ENCODE measurements at regions not wholly inside any gene's neighbourhood (a gene's known extent, or its start where the extent isn't known, plus 50 kb on each side); places are given as distances from the start of the nearest gene placed in this dataset.

DNA sequence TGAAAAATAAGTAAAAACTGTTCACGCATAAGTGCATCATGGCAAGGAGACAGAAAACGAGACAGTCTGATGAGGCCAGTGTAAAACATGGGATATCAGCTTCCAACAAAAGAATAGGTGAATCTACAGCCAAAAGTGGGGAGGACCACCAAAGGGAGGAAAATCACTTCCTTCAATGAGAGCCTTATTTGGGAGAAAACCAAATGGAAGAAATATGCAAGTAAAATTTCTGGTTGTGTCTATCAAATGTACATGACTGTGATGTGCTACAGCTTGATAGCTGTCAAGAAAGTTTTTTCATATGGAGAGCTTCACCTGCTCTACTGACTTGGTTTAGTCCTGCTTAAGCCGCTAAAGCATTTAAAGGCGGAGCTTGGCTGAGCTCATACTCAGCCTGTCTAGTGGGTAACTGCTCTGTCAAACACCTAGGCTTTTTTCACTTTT, 66.2 kb downstream of the MAGEA1 start (continued):
- TF ChIP-seq CBFA2T3 (IDR thresholded peaks at IDR 0.05) (0 out of 2 replicates have a peak, but pooled peaks have one; percentile 4), ATF7 (IDR thresholded peaks at IDR 0.05) (peak; percentile 99), ELF1 (tag; IDR thresholded peaks at IDR 0.05) (no peak), TRIM24 (IDR thresholded peaks at IDR 0.05) (peak in 1 of 2 experiments; percentile 48; a peak in 1 of 4 replicates), ARNT (IDR thresholded peaks at IDR 0.05) (no peak), ASH1L (IDR thresholded peaks at IDR 0.05; ENCODE audit: borderline replicate concordance, low read depth, partially characterized antibody) (peak; percentile 85), MAFF (IDR thresholded peaks at IDR 0.05; ENCODE audit: low read length) (peak; percentile 65), FOXK2 (conservative IDR thresholded peaks at IDR 0.05 in 1 of 2, IDR thresholded peaks at IDR 0.05 in 1 of 2; ENCODE audit: low read depth in 2 of 2) (peak in 1 of 2 experiments; percentile 99; a peak in 2 of 4 replicates), NRF1 (conservative IDR thresholded peaks at IDR 0.05 in 1 of 2, IDR thresholded peaks at IDR 0.05 in 1 of 2) (no peak), CTBP1 (IDR thresholded peaks at IDR 0.05; ENCODE audit: borderline replicate concordance) (peak; percentile 16; the same call in 1 of the 2 replicates), CBX3 (IDR thresholded peaks at IDR 0.05; ENCODE audit: borderline replicate concordance in 1 of 2, low read length in 2 of 2) (no peak), ETV5 (CRISPR knock-in tag; IDR thresholded peaks at IDR 0.05; ENCODE audit: low read depth) (no peak), MBD2 (IDR thresholded peaks at IDR 0.05; ENCODE audit: borderline replicate concordance, low read depth) (peak; percentile 85)
- TF ChIP-seq, protein P1, sequence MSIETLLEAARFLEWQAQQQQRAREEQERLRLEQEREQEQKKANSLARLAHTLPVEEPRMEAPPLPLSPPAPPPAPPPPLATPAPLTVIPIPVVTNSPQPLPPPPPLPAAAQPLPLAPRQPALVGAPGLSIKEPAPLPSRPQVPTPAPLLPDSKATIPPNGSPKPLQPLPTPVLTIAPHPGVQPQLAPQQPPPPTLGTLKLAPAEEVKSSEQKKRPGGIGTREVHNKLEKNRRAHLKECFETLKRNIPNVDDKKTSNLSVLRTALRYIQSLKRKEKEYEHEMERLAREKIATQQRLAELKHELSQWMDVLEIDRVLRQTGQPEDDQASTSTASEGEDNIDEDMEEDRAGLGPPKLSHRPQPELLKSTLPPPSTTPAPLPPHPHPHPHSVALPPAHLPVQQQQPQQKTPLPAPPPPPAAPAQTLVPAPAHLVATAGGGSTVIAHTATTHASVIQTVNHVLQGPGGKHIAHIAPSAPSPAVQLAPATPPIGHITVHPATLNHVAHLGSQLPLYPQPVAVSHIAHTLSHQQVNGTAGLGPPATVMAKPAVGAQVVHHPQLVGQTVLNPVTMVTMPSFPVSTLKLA (conservative IDR thresholded peaks at IDR 0.05): peak in 1 of 2 experiments; percentile 27; a peak in 1 of 4 replicates
- TF ChIP-seq, protein P2, sequence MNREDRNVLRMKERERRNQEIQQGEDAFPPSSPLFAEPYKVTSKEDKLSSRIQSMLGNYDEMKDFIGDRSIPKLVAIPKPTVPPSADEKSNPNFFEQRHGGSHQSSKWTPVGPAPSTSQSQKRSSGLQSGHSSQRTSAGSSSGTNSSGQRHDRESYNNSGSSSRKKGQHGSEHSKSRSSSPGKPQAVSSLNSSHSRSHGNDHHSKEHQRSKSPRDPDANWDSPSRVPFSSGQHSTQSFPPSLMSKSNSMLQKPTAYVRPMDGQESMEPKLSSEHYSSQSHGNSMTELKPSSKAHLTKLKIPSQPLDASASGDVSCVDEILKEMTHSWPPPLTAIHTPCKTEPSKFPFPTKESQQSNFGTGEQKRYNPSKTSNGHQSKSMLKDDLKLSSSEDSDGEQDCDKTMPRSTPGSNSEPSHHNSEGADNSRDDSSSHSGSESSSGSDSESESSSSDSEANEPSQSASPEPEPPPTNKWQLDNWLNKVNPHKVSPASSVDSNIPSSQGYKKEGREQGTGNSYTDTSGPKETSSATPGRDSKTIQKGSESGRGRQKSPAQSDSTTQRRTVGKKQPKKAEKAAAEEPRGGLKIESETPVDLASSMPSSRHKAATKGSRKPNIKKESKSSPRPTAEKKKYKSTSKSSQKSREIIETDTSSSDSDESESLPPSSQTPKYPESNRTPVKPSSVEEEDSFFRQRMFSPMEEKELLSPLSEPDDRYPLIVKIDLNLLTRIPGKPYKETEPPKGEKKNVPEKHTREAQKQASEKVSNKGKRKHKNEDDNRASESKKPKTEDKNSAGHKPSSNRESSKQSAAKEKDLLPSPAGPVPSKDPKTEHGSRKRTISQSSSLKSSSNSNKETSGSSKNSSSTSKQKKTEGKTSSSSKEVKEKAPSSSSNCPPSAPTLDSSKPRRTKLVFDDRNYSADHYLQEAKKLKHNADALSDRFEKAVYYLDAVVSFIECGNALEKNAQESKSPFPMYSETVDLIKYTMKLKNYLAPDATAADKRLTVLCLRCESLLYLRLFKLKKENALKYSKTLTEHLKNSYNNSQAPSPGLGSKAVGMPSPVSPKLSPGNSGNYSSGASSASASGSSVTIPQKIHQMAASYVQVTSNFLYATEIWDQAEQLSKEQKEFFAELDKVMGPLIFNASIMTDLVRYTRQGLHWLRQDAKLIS (CRISPR knock-in tag; IDR thresholded peaks at IDR 0.05): no peak
- TF ChIP-seq, protein P3, sequence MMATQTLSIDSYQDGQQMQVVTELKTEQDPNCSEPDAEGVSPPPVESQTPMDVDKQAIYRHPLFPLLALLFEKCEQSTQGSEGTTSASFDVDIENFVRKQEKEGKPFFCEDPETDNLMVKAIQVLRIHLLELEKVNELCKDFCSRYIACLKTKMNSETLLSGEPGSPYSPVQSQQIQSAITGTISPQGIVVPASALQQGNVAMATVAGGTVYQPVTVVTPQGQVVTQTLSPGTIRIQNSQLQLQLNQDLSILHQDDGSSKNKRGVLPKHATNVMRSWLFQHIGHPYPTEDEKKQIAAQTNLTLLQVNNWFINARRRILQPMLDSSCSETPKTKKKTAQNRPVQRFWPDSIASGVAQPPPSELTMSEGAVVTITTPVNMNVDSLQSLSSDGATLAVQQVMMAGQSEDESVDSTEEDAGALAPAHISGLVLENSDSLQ (IDR thresholded peaks at IDR 0.05): peak; percentile 24; the same call in 1 of the 2 replicates
- TF ChIP-seq, protein P4, sequence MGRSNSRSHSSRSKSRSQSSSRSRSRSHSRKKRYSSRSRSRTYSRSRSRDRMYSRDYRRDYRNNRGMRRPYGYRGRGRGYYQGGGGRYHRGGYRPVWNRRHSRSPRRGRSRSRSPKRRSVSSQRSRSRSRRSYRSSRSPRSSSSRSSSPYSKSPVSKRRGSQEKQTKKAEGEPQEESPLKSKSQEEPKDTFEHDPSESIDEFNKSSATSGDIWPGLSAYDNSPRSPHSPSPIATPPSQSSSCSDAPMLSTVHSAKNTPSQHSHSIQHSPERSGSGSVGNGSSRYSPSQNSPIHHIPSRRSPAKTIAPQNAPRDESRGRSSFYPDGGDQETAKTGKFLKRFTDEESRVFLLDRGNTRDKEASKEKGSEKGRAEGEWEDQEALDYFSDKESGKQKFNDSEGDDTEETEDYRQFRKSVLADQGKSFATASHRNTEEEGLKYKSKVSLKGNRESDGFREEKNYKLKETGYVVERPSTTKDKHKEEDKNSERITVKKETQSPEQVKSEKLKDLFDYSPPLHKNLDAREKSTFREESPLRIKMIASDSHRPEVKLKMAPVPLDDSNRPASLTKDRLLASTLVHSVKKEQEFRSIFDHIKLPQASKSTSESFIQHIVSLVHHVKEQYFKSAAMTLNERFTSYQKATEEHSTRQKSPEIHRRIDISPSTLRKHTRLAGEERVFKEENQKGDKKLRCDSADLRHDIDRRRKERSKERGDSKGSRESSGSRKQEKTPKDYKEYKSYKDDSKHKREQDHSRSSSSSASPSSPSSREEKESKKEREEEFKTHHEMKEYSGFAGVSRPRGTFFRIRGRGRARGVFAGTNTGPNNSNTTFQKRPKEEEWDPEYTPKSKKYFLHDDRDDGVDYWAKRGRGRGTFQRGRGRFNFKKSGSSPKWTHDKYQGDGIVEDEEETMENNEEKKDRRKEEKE (IDR thresholded peaks at IDR 0.05; ENCODE audit: borderline replicate concordance in 1 of 2, control insufficient read depth in 1 of 2, low read depth in 2 of 2, low read length in 1 of 2): peak in 1 of 2 experiments; percentile 96; a peak in 2 of 4 replicates

All from K562 (cell line).